ENCODE measurements at regions not wholly inside any gene's neighbourhood (a gene's known extent, or its start where the extent isn't known, plus 50 kb on each side); places are given as distances from the start of the nearest gene placed in this dataset.

GRCh38 chr15:92829875-92830274 is 70.2 kb upstream of the CHD2 start:
- Histone ChIP-seq H3K27me3 (no peaks in the 10 kb centered on the region), H3K36me3 (no peaks in the 10 kb centered on the region), H3K4me1 (peaks cover 20% of the 10 kb centered on the region), H3K4me3 (ENCODE audit: low read depth, low read length) (no peak overlapping the region), H3K9me3 (no peaks in the 10 kb centered on the region)
- no peak for DNase-seq
- no peak for TF ChIP-seq CTCF (IDR thresholded peaks at IDR 0.05; ENCODE audit: low read depth, low read length)

- Histone ChIP-seq H3K36me3 (no peaks in the 10 kb centered on the region), H3K27me3 (no peaks in the 10 kb centered on the region), H3K4me3 (ENCODE audit: low read depth, low read length) (peak overlapping the region; percentile 37), H3K9me3 (no peaks in the 10 kb centered on the region), H3K4me1 (peaks cover 20% of the 10 kb centered on the region)
- TF ChIP-seq CTCF (IDR thresholded peaks at IDR 0.05; ENCODE audit: low read depth, low read length) = no peak
- no peak for DNase-seq
Observed at GRCh38 chr15:92831336-92831654, 68.8 kb upstream of the CHD2 start.

GRCh38 chr15:92831655-92832328 is 68.3 kb upstream of the CHD2 start:
- Histone ChIP-seq H3K4me3 (ENCODE audit: low read depth, low read length) (peak overlapping the region; percentile 37), H3K36me3 (no peaks in the 10 kb centered on the region), H3K27me3 (no peaks in the 10 kb centered on the region), H3K4me1 (peaks cover 20% of the 10 kb centered on the region), H3K9me3 (no peaks in the 10 kb centered on the region)
- DNase-seq = peak; percentile 99
- TF ChIP-seq CTCF (IDR thresholded peaks at IDR 0.05; ENCODE audit: low read depth, low read length) = no peak

- DNase-seq = no peak
- H3K4me1 ChIP-seq = peaks cover 20% of the 10 kb centered on the region
- no peaks in the 10 kb centered on the region for H3K27me3 ChIP-seq
- no peak for TF ChIP-seq CTCF (IDR thresholded peaks at IDR 0.05; ENCODE audit: low read depth, low read length)
- no peaks in the 10 kb centered on the region for H3K9me3 ChIP-seq
- no peak overlapping the region for H3K4me3 ChIP-seq (ENCODE audit: low read depth, low read length)
- no peaks in the 10 kb centered on the region for H3K36me3 ChIP-seq
Observed at GRCh38 chr15:92833106-92833433, 67.1 kb upstream of the CHD2 start.

DNA sequence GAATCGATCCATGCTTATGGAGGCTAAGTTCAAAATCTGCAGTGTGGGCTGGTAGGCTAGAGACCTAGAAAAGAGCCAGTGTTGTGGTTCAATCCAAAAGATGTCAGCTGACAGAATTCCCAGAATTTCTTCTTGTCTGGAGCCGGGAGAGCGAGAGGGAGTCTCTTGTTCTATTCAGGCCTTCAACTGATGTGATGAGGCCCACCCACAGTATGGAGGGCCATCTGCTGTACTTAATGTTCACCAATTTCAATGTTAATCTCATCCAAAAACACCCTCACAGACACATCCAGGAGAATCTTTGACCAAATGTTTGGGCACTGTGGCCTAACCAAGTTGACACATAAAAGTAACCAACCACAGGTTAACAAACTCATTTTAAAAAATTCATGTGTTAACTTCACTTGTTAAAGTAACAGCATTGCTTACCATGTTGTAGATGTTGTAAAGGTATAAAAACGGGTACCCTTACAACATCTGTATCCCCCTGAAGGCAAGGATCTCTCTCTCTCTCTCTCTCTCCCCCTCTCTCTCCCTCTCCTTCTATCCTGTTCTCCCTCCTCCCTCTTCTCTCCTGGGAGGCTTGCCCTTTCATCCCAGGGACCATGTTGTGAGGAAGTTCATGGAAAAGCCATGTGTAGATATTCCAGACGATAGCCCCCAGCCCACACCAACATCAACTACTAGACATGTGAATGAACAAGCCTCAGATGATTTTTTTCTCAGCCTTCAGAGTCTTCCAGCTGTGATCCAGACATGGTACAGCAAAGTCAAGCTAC is 66.4 kb upstream of the CHD2 start:
- Histone ChIP-seq H3K36me3 (no peaks in the 10 kb centered on the region), H3K27me3 (no peaks in the 10 kb centered on the region), H3K9me3 (no peaks in the 10 kb centered on the region), H3K4me1 (peaks cover 20% of the 10 kb centered on the region), H3K4me3 (ENCODE audit: low read depth, low read length) (no peak overlapping the region)
- no peak for TF ChIP-seq CTCF (IDR thresholded peaks at IDR 0.05; ENCODE audit: low read depth, low read length)
- DNase-seq = no peak

GRCh38 chr15:92839696-92840095 is 60.4 kb upstream of the CHD2 start:
- Histone ChIP-seq H3K4me1 (no peaks in the 10 kb centered on the region), H3K27me3 (no peaks in the 10 kb centered on the region), H3K36me3 (no peaks in the 10 kb centered on the region), H3K4me3 (ENCODE audit: low read depth, low read length) (no peak overlapping the region), H3K9me3 (no peaks in the 10 kb centered on the region)
- no peak for TF ChIP-seq CTCF (IDR thresholded peaks at IDR 0.05; ENCODE audit: low read depth, low read length)
- DNase-seq = no peak

Data from BE2C (cell line).